HG02610 (cell line): ENCODE measurements at regions not wholly inside any gene's neighbourhood (a gene's known extent, or its start where the extent isn't known, plus 50 kb on each side); places are given as distances from the start of the nearest gene placed in this dataset.
"Not testable (repeated sequence)": the region's sequence is repeated elsewhere in the genome, so short reads cannot be mapped to it uniquely, and the experiment has no call there.

Source experiments
- ATAC-seq: cut with Tn5 transposase; IDR thresholded peaks from one replicate; pipeline ENCODE4 v1.9.1; 2021; ENCODE audit warnings: mild to moderate bottlenecking, moderate library complexity; ENCODE audit not compliant: unreplicated experiment

GRCh38 chr1:229710746-229711145 lies 84.7 kb downstream of the URB2 start:
- no peak for ATAC-seq

GRCh38 chr1:229714306-229714705 lies 88.3 kb downstream of the URB2 start:
- ATAC-seq, result no peak

- ATAC-seq, result peak; percentile 49
These were observed 89.0 kb downstream of the URB2 start for GRCh38 chr1:229714964-229715603.

- no peak for ATAC-seq
These were observed 90.0 kb downstream of the URB2 start for GRCh38 chr1:229716069-229716468.

DNA sequence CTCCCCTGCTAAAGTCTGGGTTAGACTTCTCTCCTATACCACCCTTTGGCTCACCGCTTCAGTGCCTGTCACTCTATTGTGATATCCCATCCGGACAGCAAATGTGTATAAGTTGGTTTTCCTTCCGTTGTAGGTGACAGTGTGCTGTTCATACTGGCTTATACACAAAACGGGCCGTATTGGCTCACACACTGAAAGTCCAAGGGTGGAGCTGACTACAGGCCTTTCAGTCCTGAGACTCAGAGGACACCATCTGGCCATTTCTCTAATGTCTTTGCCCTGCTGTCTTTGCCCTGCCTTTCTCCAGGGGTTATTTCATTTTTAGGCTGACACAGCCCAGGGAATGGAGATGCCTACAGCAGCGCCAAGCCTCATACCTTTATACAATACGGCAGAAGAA lies 90.7 kb downstream of the URB2 start:
- ATAC-seq, result no peak

GRCh38 chr1:229717786-229718576 lies 91.9 kb downstream of the URB2 start:
- no peak for ATAC-seq

GRCh38 chr1:229726061-229726460 lies 100.0 kb downstream of the URB2 start:
- ATAC-seq, result no peak

DNA sequence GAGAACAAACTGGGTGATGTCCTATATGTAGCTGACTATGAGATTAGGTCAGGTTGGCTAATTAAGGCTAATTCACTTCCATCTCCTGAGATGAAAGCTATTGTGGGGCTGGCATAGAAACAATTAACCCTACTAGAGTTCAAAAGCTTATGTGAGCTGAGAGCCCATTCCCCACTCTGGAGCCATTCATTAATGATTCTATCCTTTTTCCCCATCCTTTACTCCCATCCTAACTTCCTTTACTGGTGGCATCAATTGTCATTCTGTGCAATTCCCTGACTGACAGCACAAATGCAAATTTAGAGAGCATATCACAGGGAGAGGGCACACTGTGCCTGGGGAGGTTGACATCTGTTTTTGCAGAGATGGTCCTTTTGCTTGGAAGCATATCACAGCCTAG lies 103.9 kb downstream of the URB2 start:
- ATAC-seq, result no peak

- no peak for ATAC-seq
These were observed 104.5 kb downstream of the URB2 start for GRCh38 chr1:229730573-229730972.

- ATAC-seq, result no peak
These were observed 106.0 kb downstream of the URB2 start for GRCh38 chr1:229732061-229732460.

- ATAC-seq, result no peak
These were observed 110.3 kb downstream of the URB2 start for GRCh38 chr1:229736376-229736775.

- ATAC-seq, result not testable (repeated sequence)
These were observed 116.6 kb downstream of the URB2 start for GRCh38 chr1:229742614-229743013.

DNA sequence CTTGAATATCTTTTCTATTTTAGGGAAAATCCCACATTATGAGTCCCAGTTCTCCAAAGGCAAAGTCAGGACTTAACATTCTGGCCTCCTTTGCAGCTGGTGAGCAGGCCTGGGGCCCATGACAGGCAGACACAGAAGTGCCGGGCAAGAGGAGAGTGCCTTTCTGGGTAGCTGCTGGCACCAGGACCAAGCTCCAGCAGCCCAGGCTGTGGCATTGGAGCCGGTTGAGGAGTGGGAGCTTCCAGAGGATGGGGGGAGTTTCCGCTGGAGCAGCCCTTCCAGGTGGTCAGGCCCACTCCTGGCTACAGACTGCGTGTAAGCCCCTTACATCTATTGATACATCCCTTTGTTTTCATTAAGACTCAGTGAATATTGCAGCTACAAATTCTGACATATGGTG lies 123.9 kb downstream of the URB2 start:
- no peak for ATAC-seq

DNA sequence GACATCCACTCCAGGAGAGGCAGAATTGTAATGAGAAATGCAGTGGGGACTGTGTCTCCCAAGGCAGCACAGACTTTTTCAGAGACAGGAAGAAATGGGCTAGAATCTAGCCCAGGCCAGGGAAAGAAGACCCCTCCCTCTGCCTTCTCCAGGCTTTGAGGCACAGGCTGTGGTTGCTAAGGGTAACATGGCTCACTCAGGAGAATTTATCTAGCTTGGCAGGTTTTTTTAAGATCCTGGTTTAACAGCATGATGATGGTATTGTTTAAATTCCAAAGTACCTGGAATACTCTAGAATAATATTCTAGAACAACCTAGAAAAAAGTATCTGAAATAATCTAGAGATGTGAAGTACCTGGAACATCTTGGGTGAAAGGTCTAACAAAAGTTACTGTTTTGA lies 125.6 kb downstream of the URB2 start:
- no peak for ATAC-seq

GRCh38 chr1:229752679-229753078 lies 126.6 kb downstream of the URB2 start:
- ATAC-seq, result no peak

GRCh38 chr1:229753764-229754551 lies 127.9 kb downstream of the URB2 start:
- ATAC-seq, result no peak

DNA sequence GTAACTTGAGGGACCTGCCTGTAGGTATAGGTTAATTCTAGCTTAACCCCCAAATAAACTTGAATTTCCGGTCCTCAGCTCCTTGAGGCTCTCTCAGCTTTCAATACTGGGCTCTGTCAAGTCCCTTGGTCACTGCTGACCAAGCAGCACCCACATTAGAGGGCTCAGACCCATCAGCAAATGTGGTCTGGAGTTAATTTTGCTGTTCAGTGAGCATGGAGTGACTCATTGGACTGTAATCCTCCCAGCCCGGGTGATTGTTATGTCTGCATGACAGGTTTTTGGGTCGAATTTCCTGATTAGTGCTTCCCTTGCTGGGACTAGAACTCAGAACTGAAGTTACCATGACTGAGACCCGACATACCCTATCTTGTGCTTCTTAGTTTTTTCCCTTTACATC lies 130.6 kb downstream of the URB2 start:
- ATAC-seq, result no peak

DNA sequence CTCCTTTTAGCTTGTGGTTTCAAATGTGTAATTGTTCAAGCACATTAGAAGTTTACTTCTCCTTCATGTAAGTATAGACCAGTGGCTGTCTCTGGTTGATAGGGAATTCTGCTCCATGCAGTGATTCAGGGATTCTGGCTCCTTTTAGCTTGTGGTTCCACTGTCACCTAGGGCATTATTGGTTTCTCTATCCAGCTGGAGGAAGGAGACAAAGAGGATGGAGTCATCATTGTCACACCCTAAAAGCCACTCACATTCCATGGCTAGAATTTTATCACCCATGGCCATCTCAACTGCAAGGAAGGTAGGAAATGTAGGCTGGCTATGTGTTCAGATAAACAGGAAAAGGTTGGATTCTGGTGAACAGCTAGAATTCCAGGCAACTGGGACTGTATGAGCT lies 131.2 kb downstream of the URB2 start:
- no peak for ATAC-seq

GRCh38 chr1:229758101-229759036 lies 132.3 kb downstream of the URB2 start:
- ATAC-seq, result no peak

GRCh38 chr1:229759037-229759435 lies 133.0 kb downstream of the URB2 start:
- ATAC-seq, result no peak

DNA sequence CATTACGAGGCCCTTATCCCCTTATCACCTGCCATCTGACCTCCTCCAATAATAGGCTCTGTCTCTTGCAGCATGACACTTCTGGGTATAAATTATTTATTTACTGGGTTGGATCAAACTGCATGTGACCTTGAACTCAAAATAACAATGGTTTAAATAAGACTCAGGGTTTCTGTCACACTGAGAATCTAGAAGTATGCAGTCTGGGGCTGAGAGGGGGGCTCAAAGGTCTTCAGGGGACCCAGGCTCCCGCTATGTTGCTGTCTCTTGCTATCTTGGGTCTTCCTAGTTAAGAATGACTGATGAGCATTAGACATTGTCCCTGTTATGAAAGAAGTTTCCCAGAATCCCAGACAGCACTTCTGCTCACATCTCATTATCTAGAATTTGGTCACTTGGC lies 133.5 kb downstream of the URB2 start:
- ATAC-seq, result no peak
